Muscle layer of duodenum (tissue), 2 donors: ENCODE measurements at regions not wholly inside any gene's neighbourhood (a gene's known extent, or its start where the extent isn't known, plus 50 kb on each side); places are given as distances from the start of the nearest gene placed in this dataset.

Source experiments
- H3K27ac ChIP-seq: one replicate; pipeline ENCODE4 v1.7.0; 2013; ENCODE audit warnings: mild to moderate bottlenecking, low read length
- H3K27me3 ChIP-seq: one replicate; pipeline ENCODE4 v1.7.0; 2013; ENCODE audit warnings: low read depth, mild to moderate bottlenecking, control low read depth, low read length
- H3K36me3 ChIP-seq, 2 donors: one replicate each; pipeline ENCODE4 v1.7.0; 2013; ENCODE audit warnings: low read length in 2 of 2, control low read depth in 1 of 2, mild to moderate bottlenecking in 1 of 2; ENCODE audit not compliant: insufficient read depth in 2 of 2, control insufficient read depth in 1 of 2
- H3K4me1 ChIP-seq, 2 donors: one replicate each; pipeline ENCODE4 v1.7.0; 2013; ENCODE audit warnings: low read length in 2 of 2, mild to moderate bottlenecking in 2 of 2, control low read depth in 1 of 2, moderate library complexity in 1 of 2; ENCODE audit not compliant: insufficient read depth in 2 of 2, control insufficient read depth in 1 of 2
- H3K4me3 ChIP-seq, 2 donors: one replicate each; pipeline ENCODE4 v1.7.0; 2013; ENCODE audit warnings: low read length in 2 of 2, low read depth in 1 of 2, mild to moderate bottlenecking in 1 of 2
- H3K9me3 ChIP-seq, 2 donors: one replicate each; pipeline ENCODE4 v1.7.0; 2013; ENCODE audit warnings: low read length in 2 of 2, control low read depth in 1 of 2, mild to moderate bottlenecking in 1 of 2; ENCODE audit not compliant: control insufficient read depth in 1 of 2
- donor health status: healthy.

DNA sequence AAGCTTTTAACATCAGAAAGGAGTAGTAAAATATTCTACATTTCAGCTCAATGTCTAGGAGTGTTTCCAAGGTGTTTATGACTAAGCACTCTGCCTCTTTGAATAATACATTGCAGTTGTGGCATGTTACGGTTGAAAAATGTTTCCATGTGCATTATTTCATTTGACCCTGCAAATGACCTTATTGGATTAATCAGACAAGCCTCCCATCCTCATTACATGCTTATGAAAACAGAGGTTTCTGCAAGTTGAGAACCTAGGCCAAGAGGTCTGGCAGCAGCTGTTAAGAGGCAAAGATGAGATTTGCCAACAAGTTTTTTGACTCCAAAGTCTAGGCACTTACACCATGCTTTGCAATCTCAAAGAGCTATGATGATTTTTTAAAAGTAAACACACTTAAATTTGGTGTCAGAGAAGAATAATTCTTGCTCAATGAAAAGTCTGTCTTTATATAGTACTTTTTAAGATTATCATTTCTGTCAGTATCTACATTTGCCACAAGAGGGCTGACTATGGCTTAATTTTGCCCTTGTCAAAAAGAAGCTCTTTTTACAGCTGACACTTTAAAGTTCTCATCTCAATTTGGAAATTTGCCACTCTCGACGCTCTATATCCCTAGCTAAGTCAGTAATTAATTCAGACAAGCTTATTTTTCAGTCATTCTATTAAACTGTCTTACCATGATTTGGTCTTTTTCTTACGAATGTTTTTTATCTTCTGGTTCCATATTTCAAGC lies 260.6 kb downstream of the PAX3 start:
- no peaks in the 10 kb centered on the region for H3K27me3 ChIP-seq

DNA sequence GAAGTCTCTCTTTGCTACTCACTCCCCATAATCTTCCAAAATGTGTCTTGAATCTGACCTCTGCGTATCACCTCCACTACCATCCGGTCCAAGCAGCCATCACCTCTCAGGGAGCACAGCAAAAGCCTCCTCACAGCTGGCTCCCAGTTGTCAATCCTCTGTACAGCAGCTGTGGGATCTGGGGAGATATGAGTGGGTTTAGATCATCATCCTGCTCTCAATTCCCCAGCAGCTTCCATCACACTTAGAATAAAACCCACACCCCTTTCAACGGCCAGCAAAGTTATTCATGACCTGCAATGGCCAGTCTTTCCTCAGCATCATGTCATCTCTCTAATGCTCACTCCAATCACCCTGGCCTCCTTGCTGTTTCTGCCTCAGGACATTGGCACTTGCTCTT lies 261.6 kb downstream of the PAX3 start:
- Histone ChIP-seq H3K4me1 (no peaks in the 10 kb centered on the region), H3K27ac (no peak overlapping the region), H3K36me3 (no peaks in the 10 kb centered on the region), H3K4me3 (no peak overlapping the region), H3K9me3 (no peaks in the 10 kb centered on the region), H3K27me3 (no peaks in the 10 kb centered on the region)

More for the DNA sequence above, 260.6 kb downstream of the PAX3 start:
- Histone ChIP-seq H3K27ac (no peak overlapping the region), H3K4me1 (no peaks in the 10 kb centered on the region), H3K36me3 (no peaks in the 10 kb centered on the region), H3K4me3 (no peak overlapping the region), H3K9me3 (no peaks in the 10 kb centered on the region)

DNA sequence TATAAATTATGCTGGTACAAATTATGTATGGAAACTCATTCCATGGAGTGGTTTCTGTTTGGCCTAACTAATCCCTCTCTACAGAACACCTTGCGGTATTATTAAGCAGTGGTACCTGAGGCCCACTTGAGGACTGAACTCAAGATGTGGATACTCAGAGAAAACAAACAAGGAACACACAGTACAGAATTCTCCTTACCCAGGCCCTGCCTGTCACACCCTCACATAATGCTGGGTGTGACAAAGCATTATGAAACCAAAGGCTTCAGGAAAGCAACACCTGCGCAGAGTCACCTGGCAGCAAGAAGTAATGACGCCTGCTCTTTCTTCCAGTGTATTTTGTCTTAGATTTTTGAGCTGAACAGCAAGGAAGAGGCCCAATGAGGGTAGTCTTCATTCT lies 264.7 kb downstream of the PAX3 start:
- Histone ChIP-seq H3K4me3 (no peak overlapping the region), H3K27me3 (no peaks in the 10 kb centered on the region), H3K9me3 (no peaks in the 10 kb centered on the region), H3K36me3 (no peaks in the 10 kb centered on the region), H3K27ac (no peak overlapping the region), H3K4me1 (no peaks in the 10 kb centered on the region)

DNA sequence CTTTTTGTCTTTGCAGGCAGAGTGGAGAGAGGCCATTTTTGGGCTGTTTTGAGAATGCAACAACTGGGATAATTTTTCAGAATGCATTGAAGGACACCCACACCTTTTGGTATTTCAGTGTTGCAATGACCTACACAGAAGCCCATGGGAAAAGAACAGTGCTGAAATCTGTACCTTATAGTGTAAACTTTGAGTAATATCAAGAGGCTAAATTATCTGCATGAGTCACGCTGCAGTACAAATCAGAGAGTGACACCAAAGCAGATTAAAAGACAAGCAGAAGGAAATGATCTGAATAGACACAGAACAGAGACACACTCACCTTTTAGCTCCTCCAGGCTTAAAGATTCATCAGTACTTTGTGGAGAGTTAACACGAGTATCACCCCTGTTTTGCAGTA lies 265.3 kb downstream of the PAX3 start:
- H3K9me3 ChIP-seq = no peaks in the 10 kb centered on the region
- no peaks in the 10 kb centered on the region for H3K27me3 ChIP-seq
- H3K27ac ChIP-seq = no peak overlapping the region
- no peaks in the 10 kb centered on the region for H3K36me3 ChIP-seq
- H3K4me1 ChIP-seq = no peaks in the 10 kb centered on the region
- H3K4me3 ChIP-seq = no peak overlapping the region

DNA sequence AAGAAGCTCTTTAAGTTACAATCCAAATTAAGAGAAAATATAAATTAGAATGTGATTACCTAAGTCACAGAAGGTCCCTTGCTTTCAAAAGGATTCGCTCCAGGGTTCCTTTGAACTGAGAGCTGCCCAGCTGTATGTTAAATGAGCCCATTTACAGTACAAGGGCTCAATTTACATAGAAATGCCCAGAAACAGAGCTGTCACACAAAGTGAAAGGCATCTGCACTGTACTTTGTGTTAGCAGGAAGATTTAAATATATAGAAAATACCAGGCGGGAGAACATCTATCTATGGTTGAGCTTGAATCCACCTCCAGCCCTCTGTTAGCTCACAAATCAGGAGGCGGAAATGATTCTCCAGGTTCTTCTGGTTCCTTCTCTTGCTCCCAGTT lies 272.9 kb downstream of the PAX3 start:
- Histone ChIP-seq H3K4me1 (no peaks in the 10 kb centered on the region), H3K9me3 (no peaks in the 10 kb centered on the region), H3K27me3 (no peaks in the 10 kb centered on the region), H3K4me3 (no peak overlapping the region), H3K27ac (no peak overlapping the region), H3K36me3 (no peaks in the 10 kb centered on the region)

DNA sequence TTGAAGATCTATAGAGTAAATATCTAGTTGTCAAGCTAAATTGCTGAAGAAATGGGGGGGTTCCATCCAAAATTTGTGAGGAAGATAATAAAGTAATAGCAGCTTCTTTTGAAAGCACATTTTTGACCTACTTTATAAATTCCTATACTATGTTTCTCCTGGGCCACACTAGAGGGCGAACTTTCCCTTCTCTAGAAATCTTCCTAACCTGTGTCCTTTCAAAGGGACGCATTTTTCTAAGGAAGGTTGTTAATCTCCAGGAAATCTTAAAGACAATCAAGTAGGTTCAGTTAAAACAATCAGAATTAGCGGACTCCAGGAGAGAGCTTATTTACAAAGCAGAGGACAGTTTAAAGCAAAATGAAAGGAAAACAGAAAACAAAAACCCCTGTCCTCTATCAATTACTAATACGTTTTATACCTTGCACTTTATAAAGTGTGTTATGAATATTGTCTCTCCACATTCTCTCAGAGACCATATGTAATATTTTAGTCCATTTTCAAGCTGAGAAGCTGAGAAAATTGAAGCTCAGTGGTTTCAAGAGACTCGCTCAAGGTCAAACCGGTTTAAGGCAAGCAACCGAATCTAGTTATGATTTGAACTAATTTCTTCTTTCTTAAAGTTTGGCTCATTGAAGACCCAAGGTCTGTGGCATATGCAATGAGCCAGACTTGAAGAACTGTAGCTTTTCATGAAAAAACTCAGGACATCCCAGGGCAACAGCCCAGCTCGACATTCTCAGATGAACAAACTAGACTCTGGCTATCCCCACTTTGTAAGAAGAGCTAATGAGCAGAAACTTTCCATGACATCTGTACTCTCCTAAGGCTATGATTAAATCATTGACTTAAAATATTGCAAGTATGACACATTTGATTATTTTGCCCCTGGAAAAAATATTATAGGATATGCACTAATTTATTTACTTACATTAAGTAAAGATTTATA lies 273.6 kb downstream of the PAX3 start:
- no peak overlapping the region for H3K27ac ChIP-seq
- no peaks in the 10 kb centered on the region for H3K9me3 ChIP-seq
- H3K36me3 ChIP-seq = no peaks in the 10 kb centered on the region
- peak overlapping the region in 1 of 2 donors; percentile 44 for H3K4me3 ChIP-seq
- no peaks in the 10 kb centered on the region for H3K27me3 ChIP-seq
- H3K4me1 ChIP-seq = no peaks in the 10 kb centered on the region

DNA sequence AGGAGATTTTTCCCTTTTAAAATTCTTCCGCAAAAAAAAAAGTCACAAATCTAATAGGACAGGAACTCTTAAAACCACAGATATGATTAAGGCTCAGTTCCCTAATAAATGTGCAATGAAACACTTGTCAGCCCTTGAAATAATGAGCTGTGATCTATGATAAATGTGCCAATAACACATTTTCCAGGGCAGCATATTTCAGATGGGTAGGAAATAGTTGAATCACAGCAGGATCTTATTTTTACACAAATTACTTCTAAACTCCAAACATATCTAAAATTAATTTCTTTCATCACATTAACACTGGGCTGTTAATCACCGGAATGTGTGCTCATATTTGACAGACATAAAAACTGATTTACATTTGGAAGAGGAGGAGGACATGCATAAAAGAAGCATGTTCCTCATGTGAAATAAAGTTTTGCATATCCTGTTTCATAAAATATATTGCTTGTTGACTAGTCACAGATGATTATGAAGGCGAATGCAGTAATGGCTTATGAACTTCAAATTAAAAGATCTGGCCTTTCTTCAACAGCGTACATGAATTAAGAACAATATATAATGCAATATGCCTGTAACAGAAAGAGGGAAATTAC lies 281.4 kb downstream of the PAX3 start:
- Histone ChIP-seq H3K36me3 (no peaks in the 10 kb centered on the region), H3K9me3 (no peaks in the 10 kb centered on the region), H3K27me3 (no peaks in the 10 kb centered on the region), H3K4me3 (no peak overlapping the region), H3K4me1 (no peaks in the 10 kb centered on the region), H3K27ac (no peak overlapping the region)

DNA sequence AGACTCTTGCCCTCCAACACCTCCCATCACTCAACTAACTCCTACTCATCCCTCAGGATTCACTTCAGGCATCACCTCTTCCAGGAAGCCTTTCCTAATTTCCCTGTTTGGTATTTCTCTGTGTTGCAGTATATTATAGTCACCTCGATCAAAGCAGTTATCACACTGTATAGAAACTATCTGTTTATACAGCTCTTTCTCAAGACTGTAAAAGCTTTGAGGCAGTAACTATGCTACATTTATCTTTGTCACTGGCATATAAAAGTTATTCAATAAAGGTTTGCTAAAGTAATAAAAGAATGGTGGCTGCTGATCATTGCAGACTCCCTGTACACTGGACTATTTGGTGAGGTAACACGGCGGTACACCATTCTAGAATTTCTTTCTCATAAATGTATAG lies 284.9 kb downstream of the PAX3 start:
- Histone ChIP-seq H3K36me3 (no peaks in the 10 kb centered on the region), H3K4me1 (no peaks in the 10 kb centered on the region), H3K4me3 (no peak overlapping the region), H3K9me3 (no peaks in the 10 kb centered on the region), H3K27me3 (no peaks in the 10 kb centered on the region), H3K27ac (no peak overlapping the region)

DNA sequence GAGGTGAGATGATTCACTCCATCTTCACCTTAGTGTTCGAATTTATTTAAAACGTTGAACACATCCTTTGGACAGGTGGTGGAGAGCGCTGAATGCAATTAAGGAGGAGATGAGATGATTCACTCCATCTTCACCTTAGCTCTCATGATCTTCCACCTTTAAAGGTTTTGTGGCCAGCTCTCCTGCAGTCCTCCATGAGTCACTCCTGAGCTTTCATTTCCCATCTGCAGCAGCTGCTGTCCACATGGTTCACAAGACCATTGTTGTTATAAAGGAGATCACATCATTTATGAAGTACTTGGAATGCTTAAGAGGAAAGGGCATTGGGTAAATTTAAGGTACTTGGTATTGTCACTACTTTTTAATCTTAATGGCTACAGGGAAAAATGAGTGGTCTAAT lies 298.5 kb downstream of the PAX3 start:
- no peaks in the 10 kb centered on the region for H3K4me1 ChIP-seq
- H3K36me3 ChIP-seq = no peaks in the 10 kb centered on the region
- H3K9me3 ChIP-seq = no peaks in the 10 kb centered on the region
- no peak overlapping the region for H3K4me3 ChIP-seq
- no peaks in the 10 kb centered on the region for H3K27me3 ChIP-seq
- no peak overlapping the region for H3K27ac ChIP-seq

DNA sequence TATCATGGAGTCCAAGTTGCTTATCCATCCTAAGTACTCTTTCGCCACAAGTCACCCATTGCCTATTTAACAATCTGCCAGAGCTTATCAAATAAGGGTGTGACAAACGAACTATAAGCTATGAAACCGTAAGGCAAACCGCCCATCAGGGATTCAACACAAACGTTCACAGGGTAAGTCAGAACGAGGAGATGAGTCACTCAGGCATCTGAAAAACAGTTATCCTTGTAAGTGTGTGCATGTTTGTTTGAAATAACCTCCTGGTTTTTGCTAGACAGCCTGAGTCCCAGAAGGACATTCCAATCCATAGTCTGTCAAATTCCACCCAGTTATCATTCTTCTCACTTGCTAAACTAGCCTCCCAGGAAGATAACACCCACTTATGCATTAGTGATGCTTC lies 299.1 kb downstream of the PAX3 start:
- H3K9me3 ChIP-seq = no peaks in the 10 kb centered on the region
- no peak overlapping the region for H3K27ac ChIP-seq
- no peak overlapping the region for H3K4me3 ChIP-seq
- H3K36me3 ChIP-seq = no peaks in the 10 kb centered on the region
- H3K4me1 ChIP-seq = no peaks in the 10 kb centered on the region
- H3K27me3 ChIP-seq = no peaks in the 10 kb centered on the region

DNA sequence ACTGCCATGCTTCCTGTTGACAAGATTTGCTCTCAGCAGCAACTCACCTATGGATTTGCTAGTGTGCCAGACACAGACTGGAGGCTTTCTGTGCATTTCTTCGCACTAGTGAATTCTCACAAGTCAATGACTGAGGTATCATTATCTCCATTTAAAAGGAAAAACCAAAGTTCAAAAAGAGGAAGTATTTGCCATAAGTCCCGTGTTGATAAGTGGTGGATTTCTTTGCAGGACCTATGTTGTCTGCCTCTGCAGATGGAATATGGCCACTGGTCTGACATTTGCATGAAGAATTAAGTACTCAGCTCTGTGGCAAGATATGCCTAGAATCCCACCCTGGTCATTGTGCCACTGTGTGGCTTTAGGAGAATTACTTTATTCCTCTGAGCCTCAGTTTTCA lies 299.6 kb downstream of the PAX3 start:
- Histone ChIP-seq H3K4me3 (no peak overlapping the region), H3K4me1 (no peaks in the 10 kb centered on the region), H3K36me3 (no peaks in the 10 kb centered on the region), H3K27me3 (no peaks in the 10 kb centered on the region), H3K27ac (no peak overlapping the region), H3K9me3 (no peaks in the 10 kb centered on the region)
